HEK293T (cell line): ENCODE measurements at regions not wholly inside any gene's neighbourhood (a gene's known extent, or its start where the extent isn't known, plus 50 kb on each side); places are given as distances from the start of the nearest gene placed in this dataset.
"Not testable (repeated sequence)": the region's sequence is repeated elsewhere in the genome, so short reads cannot be mapped to it uniquely, and the experiment has no call there.

Source experiments
- CTCF ChIA-PET: fragments of 350-600 bp; formaldehyde crosslinking; extraction: SDS; loops from one replicate; lab custom pipeline; 2021; ENCODE audit warnings: antibody characterized with exemption, inconsistent platforms; lab: Yijun Ruan, JAX
- POLR2A ChIA-PET: fragments of 350-600 bp; formaldehyde crosslinking; extraction: SDS; loops from one replicate; lab custom pipeline; 2020; ENCODE audit warnings: antibody characterized with exemption, inconsistent platforms; lab: Yijun Ruan, JAX
- DNase-seq: peaks from one replicate; pipeline ENCODE4 v3.0.0; 2012; ENCODE audit warnings: mixed read lengths; ENCODE audit errors: extremely low spot score
- ARNT ChIP-seq: fragments of 450-650 bp; IDR thresholded peaks from 2 replicates; pipeline ENCODE4 v1.6.1; 2017; ENCODE audit warnings: mild to moderate bottlenecking
- BHLHE40 ChIP-seq: fragments of 450-650 bp; IDR thresholded peaks from 2 replicates; pipeline ENCODE4 v1.6.1; 2016; ENCODE audit warnings: mild to moderate bottlenecking, moderate library complexity, borderline replicate concordance
- CTBP1 ChIP-seq: fragments of 450-650 bp; IDR thresholded peaks from 2 replicates; pipeline ENCODE4 v1.6.1; 2016; ENCODE audit warnings: borderline replicate concordance
- ELF4 ChIP-seq: fragments of 450-650 bp; IDR thresholded peaks from 2 replicates; pipeline ENCODE4 v1.6.1; 2017; ENCODE audit warnings: antibody characterized with exemption
- FOXA1 ChIP-seq: fragments of 450-650 bp; IDR thresholded peaks from 2 replicates; pipeline ENCODE4 v1.6.1; 2016; ENCODE audit warnings: mild to moderate bottlenecking
- FOXK2 ChIP-seq: fragments of 450-650 bp; IDR thresholded peaks from 2 replicates; pipeline ENCODE4 v1.6.1; 2016; ENCODE audit warnings: mild to moderate bottlenecking
- FOXM1 ChIP-seq: fragments of 450-650 bp; IDR thresholded peaks from 2 replicates; pipeline ENCODE4 v1.6.1; 2017; ENCODE audit warnings: mild to moderate bottlenecking, borderline replicate concordance
- HDGF ChIP-seq: fragments of 450-650 bp; IDR thresholded peaks from 2 replicates; pipeline ENCODE4 v1.6.1; 2017; ENCODE audit warnings: antibody characterized with exemption, borderline replicate concordance
- L3MBTL2 ChIP-seq: fragments of 450-650 bp; conservative IDR thresholded peaks from 2 replicates; pipeline ENCODE4 v1.6.1; 2016; ENCODE audit warnings: mild to moderate bottlenecking
- LEF1 ChIP-seq: fragments of 450-650 bp; IDR thresholded peaks from 2 replicates; pipeline ENCODE4 v1.6.1; 2017; ENCODE audit warnings: mild to moderate bottlenecking, borderline replicate concordance
- NFRKB ChIP-seq: fragments of 450-650 bp; IDR thresholded peaks from 2 replicates; pipeline ENCODE4 v1.6.1; 2016; ENCODE audit warnings: mild to moderate bottlenecking, moderate library complexity
- SP1 ChIP-seq: fragments of 450-650 bp; IDR thresholded peaks from 2 replicates; pipeline ENCODE4 v1.6.1; 2017
- SUZ12 ChIP-seq: fragments of 450-650 bp; IDR thresholded peaks from 2 replicates; pipeline ENCODE4 v1.6.1; 2016; ENCODE audit warnings: mild to moderate bottlenecking
- TARDBP ChIP-seq: fragments of 450-650 bp; IDR thresholded peaks from 2 replicates; pipeline ENCODE4 v1.6.1; 2016
- ZNF384 ChIP-seq: fragments of 450-650 bp; IDR thresholded peaks from 2 replicates; pipeline ENCODE4 v1.6.1; 2016
- TF ChIP-seq, protein P1 (sequence below): fragments of 450-650 bp; IDR thresholded peaks from 2 replicates; pipeline ENCODE4 v1.6.1; 2016

DNA sequence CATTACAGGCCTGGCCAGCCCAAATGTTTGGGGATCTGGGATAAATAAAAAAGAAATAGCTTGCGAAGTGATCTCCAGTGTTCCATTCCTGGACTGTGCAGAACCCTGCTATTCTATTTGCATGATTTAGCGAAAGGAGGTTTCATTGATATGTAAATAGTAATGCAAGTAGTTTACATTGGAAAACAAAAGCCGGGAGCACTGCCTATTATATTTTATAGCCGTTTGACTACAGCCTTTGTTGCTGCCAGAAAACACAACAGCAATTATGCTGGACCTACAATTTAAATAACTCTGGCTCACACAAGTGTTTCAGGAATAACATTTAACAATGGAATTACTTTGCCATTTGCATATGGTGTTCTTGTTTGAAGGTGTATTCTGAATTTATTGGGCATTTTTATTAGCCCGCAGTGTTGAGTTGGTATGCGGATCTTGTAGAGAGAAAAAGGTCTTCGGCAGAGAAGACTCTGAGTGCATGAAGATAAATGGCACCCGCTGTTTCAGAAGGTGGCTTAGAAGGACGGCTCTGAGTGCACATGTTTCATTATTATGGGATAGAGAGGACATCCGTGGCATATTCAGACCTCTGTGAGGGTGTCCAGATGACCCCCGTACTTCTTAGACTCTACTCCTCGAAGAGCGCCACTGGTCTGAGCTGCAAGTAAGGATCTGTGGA is 315.0 kb downstream of the BRD1 start:
- POLR2A ChIA-PET, result no interaction called here
- TF ChIP-seq FOXK2 (no peak), LEF1 (no peak), CTBP1 (no peak), SUZ12 (no peak), ZNF384 (no peak), HDGF (no peak), FOXM1 (no peak)
- CTCF ChIA-PET, result no interaction called here

DNA sequence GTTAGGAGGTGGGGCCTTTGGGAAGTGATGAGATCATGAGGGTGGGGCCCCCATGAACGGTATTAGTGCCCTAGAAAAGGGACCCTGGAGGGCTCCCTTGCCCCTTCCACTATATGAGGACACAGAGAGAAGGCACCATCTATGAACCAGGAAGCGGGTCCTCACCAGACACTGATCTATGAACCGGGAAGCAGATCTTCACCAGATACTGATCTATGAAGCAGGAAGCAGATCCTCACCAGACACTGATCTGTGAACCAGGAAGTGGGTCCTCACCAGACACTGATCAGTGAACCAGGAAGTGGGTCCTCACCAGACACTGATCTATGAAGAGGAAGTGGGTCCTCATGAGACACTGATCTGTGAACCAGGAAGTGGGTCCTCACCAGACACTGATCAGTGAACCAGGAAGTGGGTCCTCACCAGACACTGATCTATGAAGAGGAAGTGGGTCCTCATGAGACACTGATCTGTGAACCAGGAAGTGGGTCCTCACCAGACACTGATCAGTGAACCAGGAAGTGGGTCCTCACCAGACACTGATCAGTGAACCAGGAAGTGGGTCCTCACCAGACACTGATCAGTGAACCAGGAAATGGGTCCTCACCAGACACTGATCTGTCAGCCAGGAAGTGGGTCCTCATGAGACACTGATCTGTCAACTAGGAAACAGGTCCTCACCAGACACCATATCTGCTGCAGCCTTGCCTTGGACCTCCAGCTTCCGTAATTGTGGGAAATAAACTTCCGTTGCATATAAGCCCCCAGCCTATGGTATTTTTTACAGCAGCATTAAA is 316.1 kb downstream of the BRD1 start:
- POLR2A ChIA-PET, CTCF ChIA-PET, DNase-seq: not testable (repeated sequence)

More for the DNA sequence above, 315.0 kb downstream of the BRD1 start:
- DNase-seq, result no peak

DNA sequence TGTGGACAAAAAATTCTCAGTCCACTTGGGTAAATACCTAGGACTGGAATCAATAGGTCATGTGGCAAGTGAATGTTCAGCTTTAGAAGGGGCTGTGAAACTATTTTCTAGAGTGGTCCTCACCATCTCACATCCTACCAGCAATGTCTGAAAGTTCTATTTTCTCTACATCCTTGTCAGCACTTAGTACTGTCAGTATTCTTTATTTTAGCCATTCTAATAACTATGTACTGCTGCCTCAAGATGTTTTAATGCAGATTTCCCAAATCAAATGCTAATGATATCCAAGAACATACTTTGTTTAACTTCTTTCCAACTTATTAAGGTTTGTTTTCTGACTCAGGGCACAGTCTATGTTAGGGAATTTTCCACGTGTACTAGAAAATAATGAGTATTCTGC is 317.0 kb downstream of the BRD1 start:
- ChIA-PET CTCF (no interaction called here), POLR2A (no interaction called here)
- TF ChIP-seq HDGF (no peak), FOXA1 (no peak), NFRKB (no peak), ELF4 (no peak), LEF1 (no peak), ARNT (no peak), SUZ12 (no peak), L3MBTL2 (no peak), SP1 (no peak), ZNF384 (no peak), BHLHE40 (no peak), TARDBP (no peak), FOXM1 (no peak), FOXK2 (no peak), CTBP1 (no peak)
- TF ChIP-seq, protein P1, sequence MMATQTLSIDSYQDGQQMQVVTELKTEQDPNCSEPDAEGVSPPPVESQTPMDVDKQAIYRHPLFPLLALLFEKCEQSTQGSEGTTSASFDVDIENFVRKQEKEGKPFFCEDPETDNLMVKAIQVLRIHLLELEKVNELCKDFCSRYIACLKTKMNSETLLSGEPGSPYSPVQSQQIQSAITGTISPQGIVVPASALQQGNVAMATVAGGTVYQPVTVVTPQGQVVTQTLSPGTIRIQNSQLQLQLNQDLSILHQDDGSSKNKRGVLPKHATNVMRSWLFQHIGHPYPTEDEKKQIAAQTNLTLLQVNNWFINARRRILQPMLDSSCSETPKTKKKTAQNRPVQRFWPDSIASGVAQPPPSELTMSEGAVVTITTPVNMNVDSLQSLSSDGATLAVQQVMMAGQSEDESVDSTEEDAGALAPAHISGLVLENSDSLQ, result no peak
- DNase-seq, result no peak

DNA sequence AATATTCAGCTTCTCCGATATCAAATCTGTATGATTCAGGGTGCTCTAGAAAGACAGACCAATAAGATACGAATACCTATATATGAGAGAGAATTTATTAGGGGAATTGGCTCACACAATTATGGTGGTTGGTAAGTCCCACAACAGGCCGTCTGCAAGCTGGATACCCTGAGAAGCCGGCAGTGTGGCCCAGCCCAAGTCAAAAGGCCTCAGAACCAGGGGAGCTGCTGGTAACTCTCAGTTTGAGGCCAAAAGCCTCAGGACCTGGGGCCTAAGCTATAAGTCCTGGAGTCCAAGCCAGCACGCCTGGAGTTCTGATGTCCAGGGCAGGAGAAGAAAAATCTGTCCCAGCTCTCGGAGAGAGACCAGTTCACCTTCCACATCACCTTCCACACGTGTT is 318.7 kb downstream of the BRD1 start:
- ChIA-PET POLR2A (no interaction called here), CTCF (no interaction called here)
- no peak for TF ChIP-seq LEF1
- TF ChIP-seq FOXK2, result no peak
- TF ChIP-seq HDGF, result no peak
- no peak for TF ChIP-seq BHLHE40
- TF ChIP-seq ARNT, result no peak
- TF ChIP-seq FOXA1, result no peak
- TF ChIP-seq CTBP1, result no peak
- TF ChIP-seq NFRKB, result no peak
- no peak for TF ChIP-seq TARDBP
- TF ChIP-seq L3MBTL2, result no peak
- TF ChIP-seq, protein P1, result no peak
- no peak for DNase-seq

DNA sequence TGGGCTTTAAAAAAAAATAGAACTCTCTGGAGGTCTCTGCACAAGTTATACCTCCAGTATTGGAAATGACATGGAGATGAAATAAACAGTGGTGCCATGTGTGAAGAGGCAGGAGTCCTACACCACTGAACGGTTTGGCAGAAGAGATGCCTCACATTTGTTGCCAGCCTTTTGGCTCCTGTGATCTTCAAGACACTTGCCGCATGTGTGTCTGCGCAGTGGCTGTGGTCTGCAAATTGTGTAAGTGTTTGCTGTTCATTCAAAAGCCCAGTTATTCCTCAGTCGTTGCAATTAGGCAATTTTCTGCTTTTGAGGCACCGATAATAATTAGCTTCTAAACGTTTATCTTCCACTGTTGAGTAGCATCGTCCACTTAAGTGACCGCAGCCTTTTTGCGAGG is 319.1 kb downstream of the BRD1 start:
- ChIA-PET POLR2A (no interaction called here), CTCF (no interaction called here)
- DNase-seq, result no peak
- TF ChIP-seq ELF4 (no peak), L3MBTL2 (no peak), ARNT (no peak), FOXK2 (no peak)

DNA sequence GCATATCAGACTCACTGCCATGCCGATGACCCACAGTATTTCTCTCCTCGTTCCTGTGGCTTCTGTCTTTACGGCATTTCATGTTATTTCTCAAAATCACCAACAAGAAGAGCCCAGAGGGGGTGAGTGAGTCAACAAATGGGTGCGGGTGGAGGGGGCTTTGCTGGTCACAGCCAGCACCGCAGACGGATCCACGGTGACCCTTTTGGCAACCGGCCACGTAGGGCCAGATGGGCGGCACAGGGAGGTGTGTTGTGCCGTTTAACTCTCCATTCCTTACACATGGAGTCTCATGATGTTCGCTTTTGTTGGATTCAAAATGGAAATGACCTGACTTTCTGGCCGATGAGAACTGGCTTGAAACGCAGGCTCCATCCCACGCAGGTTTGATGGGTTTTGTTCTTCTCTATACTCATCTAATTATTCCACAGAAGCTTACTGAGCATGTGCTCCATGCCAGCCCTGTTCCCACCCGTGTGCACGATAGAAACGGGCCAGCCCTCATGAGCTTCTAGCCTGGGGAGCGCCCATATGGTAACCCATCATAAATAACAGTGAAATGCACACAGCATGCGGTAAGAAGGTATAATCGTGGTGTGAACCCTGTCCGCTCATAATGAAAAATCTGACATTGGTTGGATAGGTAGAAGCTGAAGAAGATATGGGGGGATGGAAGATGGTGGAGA is 319.9 kb downstream of the BRD1 start:
- ChIA-PET POLR2A (no interaction called here), CTCF (no interaction called here)
- TF ChIP-seq HDGF (no peak), FOXK2 (no peak), ARNT (no peak), LEF1 (no peak), ELF4 (no peak), FOXM1 (no peak), SP1 (no peak), CTBP1 (no peak), TARDBP (no peak), SUZ12 (no peak), L3MBTL2 (no peak), FOXA1 (no peak), BHLHE40 (no peak), ZNF384 (no peak), NFRKB (no peak)
- TF ChIP-seq, protein P1, result no peak
- no peak for DNase-seq
